ENCODE measurements at regions not wholly inside any gene's neighbourhood (a gene's known extent, or its start where the extent isn't known, plus 50 kb on each side); places are given as distances from the start of the nearest gene placed in this dataset.

DNA sequence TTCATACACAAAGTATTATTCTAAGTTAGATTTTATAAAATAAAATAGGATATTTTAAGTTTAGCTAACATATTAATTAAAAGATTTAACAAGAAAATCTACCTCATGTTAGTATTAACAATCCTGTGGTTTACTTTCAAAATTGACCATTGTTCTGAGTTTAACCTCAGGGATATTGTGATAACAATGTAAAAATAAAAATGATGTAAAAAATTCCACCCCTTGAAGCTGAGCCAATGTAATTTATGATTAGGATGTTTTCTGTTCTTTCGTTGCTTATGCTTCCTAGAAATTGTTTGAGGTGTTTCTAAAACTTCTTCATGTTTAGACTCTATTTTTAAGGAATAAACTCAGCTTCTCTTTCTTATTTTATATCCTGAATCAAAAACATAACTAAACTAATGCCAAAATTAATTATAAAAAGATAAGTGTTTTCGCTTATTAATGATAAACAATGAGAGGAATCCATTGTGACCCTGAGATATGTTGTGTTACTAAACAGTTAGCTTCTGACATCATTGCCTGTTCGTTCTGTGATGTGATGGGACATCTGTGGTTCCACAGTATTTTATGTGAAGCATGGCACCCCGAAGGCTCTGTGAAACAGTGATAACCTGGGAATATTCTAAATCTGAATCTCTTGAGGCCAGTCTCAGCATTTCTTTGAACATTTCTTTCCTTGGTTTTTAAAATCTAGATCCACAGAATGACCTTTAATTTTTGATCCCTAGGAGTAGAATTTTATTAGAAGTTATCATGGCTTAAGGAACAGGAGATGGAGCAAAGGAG, 340.8 kb downstream of the ARL4A start:
- intact Hi-C loops (cut with micrococcal nuclease) = no loop called here
- RAD21 ChIA-PET (ENCODE audit: low non-redundant PET in 1 of 2, low total read pairs in 2 of 2, uncharacterized antibody in 2 of 2, unreplicated experiment in 2 of 2) = no interaction called here
- peak overlapping the region; percentile 76 for H2AFZ ChIP-seq (ENCODE audit: low read depth, low read length, poor library complexity, severe bottlenecking)
- no peak overlapping the region for H3K9ac ChIP-seq (ENCODE audit: low read length)
- TF ChIP-seq SIN3A (IDR thresholded peaks at IDR 0.05; ENCODE audit: low read depth) = no peak
- TF ChIP-seq CBX3 (IDR thresholded peaks at IDR 0.05; ENCODE audit: low read depth) = no peak
- no peak for TF ChIP-seq SRF (IDR thresholded peaks at IDR 0.05; ENCODE audit: low read depth)
- no peak for TF ChIP-seq RAD21 (IDR thresholded peaks at IDR 0.05; ENCODE audit: low read depth)
- TF ChIP-seq FOSL1 (IDR thresholded peaks at IDR 0.05; ENCODE audit: low read depth) = no peak
- no peak for TF ChIP-seq ZFX (IDR thresholded peaks at IDR 0.05)
- TF ChIP-seq JUND (IDR thresholded peaks at IDR 0.05) = no peak
- no peak for TF ChIP-seq TCF7L2 (IDR thresholded peaks at IDR 0.05; ENCODE audit: borderline replicate concordance, extremely low read depth, insufficient read depth, insufficient read length)
- TF ChIP-seq ELF1 (IDR thresholded peaks at IDR 0.05; ENCODE audit: borderline replicate concordance, low read depth) = no peak
- TF ChIP-seq EGR1 (IDR thresholded peaks at IDR 0.05; ENCODE audit: low read depth) = no peak
- no peak for TF ChIP-seq SP1 (IDR thresholded peaks at IDR 0.05; ENCODE audit: low read depth)
- TF ChIP-seq EZH2 (IDR thresholded peaks at IDR 0.05) = no peak
- TF ChIP-seq CTCF (IDR thresholded peaks at IDR 0.05 in 2 of 3, conservative IDR thresholded peaks at IDR 0.05 in 1 of 3; ENCODE audit: borderline replicate concordance in 1 of 3, insufficient read depth in 1 of 3, low read depth in 2 of 3, low read length in 2 of 3) = no peak
- TF ChIP-seq, protein P1, sequence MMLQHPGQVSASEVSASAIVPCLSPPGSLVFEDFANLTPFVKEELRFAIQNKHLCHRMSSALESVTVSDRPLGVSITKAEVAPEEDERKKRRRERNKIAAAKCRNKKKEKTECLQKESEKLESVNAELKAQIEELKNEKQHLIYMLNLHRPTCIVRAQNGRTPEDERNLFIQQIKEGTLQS (IDR thresholded peaks at IDR 0.05) = no peak
- TF ChIP-seq REST (IDR thresholded peaks at IDR 0.05; ENCODE audit: low read depth) = no peak
- TF ChIP-seq POLR2AphosphoS5 (IDR thresholded peaks at IDR 0.05; ENCODE audit: low read depth, low read length) = no peak
- TF ChIP-seq EZH2phosphoT487 (IDR thresholded peaks at IDR 0.05; ENCODE audit: borderline replicate concordance) = no peak
- TF ChIP-seq YY1 (IDR thresholded peaks at IDR 0.05; ENCODE audit: extremely low read depth, insufficient replicate concordance, low read depth, low read length) = no peak
- TF ChIP-seq POLR2A (IDR thresholded peaks at IDR 0.05; ENCODE audit: borderline replicate concordance, extremely low read depth, insufficient read depth, insufficient read length) = no peak
- H3K79me2 ChIP-seq (ENCODE audit: insufficient read depth, low read length) = no peaks in the 10 kb centered on the region
- no peaks in the 10 kb centered on the region for H3K36me3 ChIP-seq (ENCODE audit: control insufficient read depth in 1 of 2, insufficient read depth in 2 of 2, low read length in 2 of 2)
- no peak for ATAC-seq
- POLR2A ChIA-PET = no interaction called here
- no peaks in the 10 kb centered on the region for H3K9me3 ChIP-seq (ENCODE audit: control insufficient read depth in 1 of 2, insufficient read depth in 1 of 2, low read depth in 1 of 2, low read length in 2 of 2)
- BruUV-seq (replicated peaks) = no TSS peak
- no peak overlapping the region for H3K27ac ChIP-seq (ENCODE audit: low read depth, low read length)
- H3K9me2 ChIP-seq (ENCODE audit: insufficient read depth) = no peaks in the 10 kb centered on the region
- no peak overlapping the region for H3K4me3 ChIP-seq (replicated peaks in 1 of 2; ENCODE audit: low read depth in 1 of 2, low read length in 2 of 2)
- CTCF ChIA-PET = interaction anchor here (1.4 kb wide), 1 partner anchor 342 kb away, joined by 3 read pairs; no protein-coding TSS in a partner anchor
- H3K4me1 ChIP-seq (ENCODE audit: control insufficient read depth in 1 of 2, insufficient read depth in 2 of 2, low read length in 2 of 2) = peaks cover 10 to 24% of the 10 kb centered on the region in 2 experiments; a peak in 3 of 4 replicates
- H3K27me3 ChIP-seq (ENCODE audit: insufficient read depth, low read length) = no peaks in the 10 kb centered on the region
- DNase-seq (ENCODE audit: low read depth, low spot score) = no peak
- no peak overlapping the region for H3K4me2 ChIP-seq (ENCODE audit: low read length)
- no peaks in the 10 kb centered on the region for H4K20me1 ChIP-seq (ENCODE audit: insufficient read depth)

Data from HCT116 (cell line).